ENCODE measurements at regions not wholly inside any gene's neighbourhood (a gene's known extent, or its start where the extent isn't known, plus 50 kb on each side); places are given as distances from the start of the nearest gene placed in this dataset.
A peak's percentile ranks its signal among the peaks of the same experiment; 100 is the strongest.

- no peak for FAIRE-seq
- no peak for DNase-seq (ENCODE audit: insufficient read length, low spot score)
Observed at GRCh38 chr5:56470007-56470406, 236.9 kb upstream of the ANKRD55 start.

- DNase-seq (ENCODE audit: insufficient read length, low spot score), result no peak
- no peak for FAIRE-seq
Observed at GRCh38 chr5:56468277-56468676, 235.1 kb upstream of the ANKRD55 start.

GRCh38 chr5:56467176-56467717, 234.1 kb upstream of the ANKRD55 start:
- no peak for FAIRE-seq

GRCh38 chr5:56466136-56466816, 233.1 kb upstream of the ANKRD55 start:
- FAIRE-seq (no peak), DNase-seq (ENCODE audit: insufficient read length, low spot score) (no peak)

More at GRCh38 chr5:56467176-56467717, 234.1 kb upstream of the ANKRD55 start:
- no peak for DNase-seq (ENCODE audit: insufficient read length, low spot score)

GRCh38 chr5:56465769-56466135, 232.6 kb upstream of the ANKRD55 start:
- no peak for DNase-seq (ENCODE audit: insufficient read length, low spot score)
- peak; percentile 51 for FAIRE-seq

- no peak for DNase-seq (ENCODE audit: insufficient read length, low spot score)
- FAIRE-seq, result peak; percentile 60
Observed at GRCh38 chr5:56464935-56465768, 232.0 kb upstream of the ANKRD55 start.

GRCh38 chr5:56463944-56464571, 230.9 kb upstream of the ANKRD55 start:
- no peak for DNase-seq (ENCODE audit: insufficient read length, low spot score)
- FAIRE-seq, result no peak

GRCh38 chr5:56461584-56461983, 228.5 kb upstream of the ANKRD55 start:
- FAIRE-seq, result no peak

GRCh38 chr5:56460681-56461191, 227.6 kb upstream of the ANKRD55 start:
- no peak for FAIRE-seq
- DNase-seq (ENCODE audit: insufficient read length, low spot score), result no peak

More at GRCh38 chr5:56461584-56461983, 228.5 kb upstream of the ANKRD55 start:
- DNase-seq (ENCODE audit: insufficient read length, low spot score), result no peak

- DNase-seq (ENCODE audit: insufficient read length, low spot score) (no peak), FAIRE-seq (no peak)
Observed at GRCh38 chr5:56460195-56460546, 227.0 kb upstream of the ANKRD55 start.

- FAIRE-seq (no peak), DNase-seq (ENCODE audit: insufficient read length, low spot score) (no peak)
Observed at GRCh38 chr5:56459394-56460194, 226.5 kb upstream of the ANKRD55 start.

- no peak for FAIRE-seq
Observed at GRCh38 chr5:56457887-56458812, 225.0 kb upstream of the ANKRD55 start.

GRCh38 chr5:56456002-56456401, 222.9 kb upstream of the ANKRD55 start:
- DNase-seq (ENCODE audit: insufficient read length, low spot score) (no peak), FAIRE-seq (no peak)

More at GRCh38 chr5:56457887-56458812, 225.0 kb upstream of the ANKRD55 start:
- DNase-seq (ENCODE audit: insufficient read length, low spot score), result no peak

- no peak for FAIRE-seq
Observed at GRCh38 chr5:56455417-56455816, 222.3 kb upstream of the ANKRD55 start.

GRCh38 chr5:56454219-56454862, 221.2 kb upstream of the ANKRD55 start:
- no peak for DNase-seq (ENCODE audit: insufficient read length, low spot score)
- no peak for FAIRE-seq

More at GRCh38 chr5:56455417-56455816, 222.3 kb upstream of the ANKRD55 start:
- no peak for DNase-seq (ENCODE audit: insufficient read length, low spot score)

- no peak for DNase-seq (ENCODE audit: insufficient read length, low spot score)
- FAIRE-seq, result no peak
Observed at GRCh38 chr5:56451742-56452141, 218.6 kb upstream of the ANKRD55 start.

GRCh38 chr5:56450766-56451165, 217.6 kb upstream of the ANKRD55 start:
- FAIRE-seq (no peak), DNase-seq (ENCODE audit: insufficient read length, low spot score) (no peak)

GRCh38 chr5:56449071-56449640, 216.0 kb upstream of the ANKRD55 start:
- FAIRE-seq (no peak), DNase-seq (ENCODE audit: insufficient read length, low spot score) (no peak)
